Gastroesophageal sphincter (tissue), 3 donors: ENCODE measurements at regions not wholly inside any gene's neighbourhood (a gene's known extent, or its start where the extent isn't known, plus 50 kb on each side); places are given as distances from the start of the nearest gene placed in this dataset.

Experiments used
- CTCF ChIP-seq, 4 experiments: fragments of 200-600 bp in 2 of 4; fragments of 450-650 bp in 2 of 4; sonication (generic) in 1 of 4; IDR thresholded peaks; one replicate each; pipeline ENCODE4 v1.5.1; 2017 to 2019; ENCODE audit warnings: antibody characterized with exemption in 4 of 4, mild to moderate bottlenecking in 2 of 4, moderate library complexity in 2 of 4
- POLR2AphosphoS5 ChIP-seq: sonication (generic); formaldehyde crosslinking; IDR thresholded peaks from one replicate; pipeline ENCODE4 v1.6.1; 2017; ENCODE audit warnings: antibody characterized with exemption

GRCh38 chr14:55946231-55946630 lies 172.0 kb upstream of the PELI2 start:
- TF ChIP-seq CTCF (IDR thresholded peaks at IDR 0.05): no peak
- TF ChIP-seq POLR2AphosphoS5: no peak
